Endodermal cell (in vitro differentiated cells): ENCODE measurements at regions not wholly inside any gene's neighbourhood (a gene's known extent, or its start where the extent isn't known, plus 50 kb on each side); places are given as distances from the start of the nearest gene placed in this dataset.

Experiments
- DNase-seq: peaks from one replicate; pipeline ENCODE4 v3.0.0-alpha.2; 2017
- H3K27ac ChIP-seq: 2 replicates; pipeline ENCODE4 v1.5.1; 2013; ENCODE audit warnings: mild to moderate bottlenecking, low read depth, low read length, moderate library complexity
- H3K27me3 ChIP-seq: 2 replicates; pipeline ENCODE4 v1.6.1; 2013; ENCODE audit warnings: mild to moderate bottlenecking, low read length, moderate library complexity; ENCODE audit not compliant: insufficient read depth, control insufficient read depth, poor library complexity, severe bottlenecking
- H3K36me3 ChIP-seq: 2 replicates; pipeline ENCODE4 v1.7.0; 2013; ENCODE audit warnings: mild to moderate bottlenecking, low read length, moderate library complexity; ENCODE audit not compliant: control insufficient read depth, insufficient read depth
- H3K4me1 ChIP-seq: one replicate; pipeline ENCODE4 v1.7.0; 2013; ENCODE audit warnings: low read length; ENCODE audit not compliant: control insufficient read depth, insufficient read depth
- H3K4me3 ChIP-seq: 2 replicates; pipeline ENCODE4 v1.5.1; 2013; ENCODE audit warnings: mild to moderate bottlenecking, low read length, moderate library complexity
- H3K9ac ChIP-seq: 2 replicates; pipeline ENCODE4 v1.6.1; 2013; ENCODE audit warnings: mild to moderate bottlenecking, low read length, moderate library complexity; ENCODE audit not compliant: poor library complexity, severe bottlenecking; ENCODE audit errors: extremely low read depth
- H3K9me3 ChIP-seq: 2 replicates; pipeline ENCODE4 v1.6.1; 2013; ENCODE audit warnings: mild to moderate bottlenecking, low read length, moderate library complexity; ENCODE audit not compliant: control insufficient read depth
- H3K27ac Mint-ChIP-seq: 2 replicates; pipeline ENCODE4 v1.8.0; 2020; ENCODE audit warnings: mixed read lengths
- H3K27me3 Mint-ChIP-seq: 2 replicates; pipeline ENCODE4 v1.8.0; 2021; ENCODE audit warnings: mild to moderate bottlenecking, mixed read lengths; ENCODE audit not compliant: insufficient read depth
- H3K36me3 Mint-ChIP-seq: 2 replicates; pipeline ENCODE4 v1.8.0; 2020; ENCODE audit warnings: low read depth, mixed read lengths
- H3K4me1 Mint-ChIP-seq: 2 replicates; pipeline ENCODE4 v1.8.0; 2020; ENCODE audit warnings: mixed read lengths
- H3K4me3 Mint-ChIP-seq: 2 replicates; pipeline ENCODE4 v1.8.0; 2020; ENCODE audit warnings: mild to moderate bottlenecking, moderate library complexity, mixed read lengths
- H3K9me3 Mint-ChIP-seq: 2 replicates; pipeline ENCODE4 v1.8.0; 2020; ENCODE audit warnings: mild to moderate bottlenecking, mixed read lengths
- CTCF ChIP-seq: fragments of 200-600 bp; sonication (generic); conservative IDR thresholded peaks from 2 replicates; pipeline ENCODE4 v1.5.0; 2021; ENCODE audit warnings: antibody characterized with exemption, mild to moderate bottlenecking
- WGBS, 2 experiments: methylation state at CpG; one replicate each; pipeline versions ENCODE4 v1.1.5 to v1.1.7; 2013; ENCODE audit warnings: missing lambda C conversion rate in 2 of 2, mixed read lengths in 1 of 2; ENCODE audit not compliant: insufficient coverage in 1 of 2, insufficient read length in 1 of 2; 5-methylcytosine and 5-hydroxymethylcytosine counted together

- H3K9me3 ChIP-seq: peaks cover 27% of the 10 kb centered on the region
- Mint-ChIP-seq H3K4me3 (no peak overlapping the region), H3K27me3 (peaks cover 3% of the 10 kb centered on the region), H3K4me1 (peaks cover under 1% of the 10 kb centered on the region), H3K9me3 (peaks cover 14% of the 10 kb centered on the region), H3K36me3 (no peaks in the 10 kb centered on the region), H3K27ac (no peak overlapping the region)
- H3K4me1 ChIP-seq: no peaks in the 10 kb centered on the region
- no peak for DNase-seq
- TF ChIP-seq CTCF: no peak
- 92 to 100% methylated on average over 3 of the region's 3 CpGs for WGBS, 2 experiments
- no peak overlapping the region for H3K27ac ChIP-seq
- H3K36me3 ChIP-seq: no peaks in the 10 kb centered on the region
- H3K9ac ChIP-seq: no peak overlapping the region
- H3K4me3 ChIP-seq: no peak overlapping the region
- H3K27me3 ChIP-seq: no peaks in the 10 kb centered on the region
These were observed 142.2 kb upstream of the HS3ST3A1 start for GRCh38 chr17:13743906-13744305.

DNA sequence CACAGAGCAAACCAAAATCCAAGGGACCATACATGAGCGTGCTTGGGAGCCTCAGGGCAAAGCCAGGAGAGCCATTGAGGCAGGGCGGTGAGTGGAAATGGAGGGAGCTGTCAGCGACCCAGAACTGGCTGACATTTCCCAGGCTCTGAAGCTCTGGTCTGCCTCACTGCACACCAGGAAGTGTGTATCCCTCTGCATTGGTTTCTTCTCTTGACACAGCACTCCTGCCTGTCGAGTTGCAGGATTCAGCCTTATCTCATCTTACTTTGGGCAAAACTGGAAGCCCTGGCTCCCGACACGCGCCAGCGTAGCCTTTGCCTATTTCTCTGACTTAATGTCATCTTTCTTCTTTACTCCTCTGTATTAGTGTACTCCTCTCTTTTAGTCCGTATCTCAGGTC lies 144.7 kb upstream of the HS3ST3A1 start:
- H3K27me3 Mint-ChIP-seq: peaks cover 3% of the 10 kb centered on the region
- 89 to 95% methylated on average over 5 to 9 of the region's 9 CpGs for WGBS, 2 experiments
- H3K27ac ChIP-seq: no peak overlapping the region

DNA sequence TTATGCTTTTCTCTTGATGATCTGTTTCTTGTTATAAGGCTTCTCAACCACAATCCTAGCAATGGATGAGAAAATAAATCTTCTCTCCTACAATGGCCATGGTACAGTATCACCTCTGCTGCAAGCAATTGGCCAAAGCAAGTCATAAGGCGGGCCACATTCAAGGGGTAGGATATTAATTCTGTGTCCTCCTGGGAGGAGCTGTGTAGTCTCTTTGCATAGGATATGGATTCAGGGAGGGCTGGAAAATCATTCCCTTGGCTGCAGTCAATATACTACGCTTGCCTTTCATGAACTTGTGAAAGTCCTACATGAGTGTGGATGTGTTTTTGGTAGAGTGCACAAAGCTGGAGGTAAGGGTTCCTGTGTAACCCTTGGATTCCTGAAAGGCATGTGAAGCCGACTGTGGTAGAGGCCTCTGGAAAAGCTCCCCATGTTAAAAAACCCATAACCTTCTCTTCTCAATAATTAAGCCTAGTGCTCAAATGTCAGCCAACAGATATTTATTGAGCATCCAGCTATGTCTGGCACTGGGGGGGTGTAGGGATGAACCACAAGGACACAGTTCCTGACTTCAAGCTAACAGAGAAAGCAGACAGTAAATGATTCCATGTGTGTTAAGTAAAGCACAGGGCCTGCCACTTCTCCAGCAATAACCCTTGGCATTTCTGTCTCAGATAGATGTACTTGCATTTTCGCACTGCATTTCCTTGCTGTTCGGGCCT lies 147.6 kb upstream of the HS3ST3A1 start:
- H3K27me3 Mint-ChIP-seq: no peaks in the 10 kb centered on the region
- Histone ChIP-seq H3K27ac (no peak overlapping the region), H3K4me1 (peaks cover 18% of the 10 kb centered on the region), H3K9me3 (peaks cover 24% of the 10 kb centered on the region), H3K9ac (no peak overlapping the region), H3K4me3 (peak overlapping the region; percentile 20), H3K27me3 (no peaks in the 10 kb centered on the region), H3K36me3 (no peaks in the 10 kb centered on the region)
- no peak for DNase-seq
- H3K27ac Mint-ChIP-seq: peak overlapping the region; percentile 84
- H3K4me3 Mint-ChIP-seq: peak overlapping the region; percentile 11
- no peak for TF ChIP-seq CTCF
- no peaks in the 10 kb centered on the region for H3K36me3 Mint-ChIP-seq
- 79 to 96% methylated on average over 3 to 5 of the region's 5 CpGs for WGBS, 2 experiments
- H3K9me3 Mint-ChIP-seq: peaks cover 9% of the 10 kb centered on the region
- H3K4me1 Mint-ChIP-seq: peaks cover 47% of the 10 kb centered on the region

More for the DNA sequence above, 144.7 kb upstream of the HS3ST3A1 start:
- no peak for DNase-seq
- H3K4me3 ChIP-seq: no peak overlapping the region
- H3K9me3 ChIP-seq: peaks cover 28% of the 10 kb centered on the region
- peaks cover 25% of the 10 kb centered on the region for H3K4me1 Mint-ChIP-seq
- no peak for TF ChIP-seq CTCF
- no peaks in the 10 kb centered on the region for H3K27me3 ChIP-seq
- no peak overlapping the region for H3K27ac Mint-ChIP-seq
- H3K9me3 Mint-ChIP-seq: peaks cover 14% of the 10 kb centered on the region
- no peak overlapping the region for H3K9ac ChIP-seq
- peaks cover 10% of the 10 kb centered on the region for H3K4me1 ChIP-seq
- H3K36me3 Mint-ChIP-seq: no peaks in the 10 kb centered on the region
- no peak overlapping the region for H3K4me3 Mint-ChIP-seq
- H3K36me3 ChIP-seq: no peaks in the 10 kb centered on the region
